ENCODE measurements at regions not wholly inside any gene's neighbourhood (a gene's known extent, or its start where the extent isn't known, plus 50 kb on each side); places are given as distances from the start of the nearest gene placed in this dataset.

- TF ChIP-seq CTCF (IDR thresholded peaks at IDR 0.05), result no peak
- no peak for TF ChIP-seq POLR2A (IDR thresholded peaks at IDR 0.05)
- TF ChIP-seq POLR2AphosphoS5 (IDR thresholded peaks at IDR 0.05; ENCODE audit: insufficient read depth in 1 of 2, low read depth in 1 of 2), result no peak
Observed at GRCh38 chr12:102763061-102763460, 154.0 kb downstream of the PAH start.
